Activated CD8-positive, alpha-beta T cell treated with anti-CD3 and anti-CD28 coated beads for 36 hours (primary cell): ENCODE measurements at regions not wholly inside any gene's neighbourhood (a gene's known extent, or its start where the extent isn't known, plus 50 kb on each side); places are given as distances from the start of the nearest gene placed in this dataset.

Experiments used
- ATAC-seq: fragments of 200-7000 bp; cut with Tn5 transposase; one replicate; pipeline ENCODE4 v1.10.0; 2021; ENCODE audit warnings: mild to moderate bottlenecking, moderate library complexity
- CTCF ChIA-PET: fragments of 350-600 bp; sonication (Branson Sonifier 250); formaldehyde crosslinking; loops from one replicate; lab custom pipeline; 2021; ENCODE audit warnings: antibody characterized with exemption; lab: Charles Lee
- POLR2A ChIA-PET: fragments of 350-600 bp; sonication (Branson Sonifier 250); formaldehyde crosslinking; loops from one replicate; lab custom pipeline; 2021; ENCODE audit warnings: antibody characterized with exemption; lab: Charles Lee
- DNase-seq: peaks from one replicate; pipeline ENCODE4 v3.0.0-alpha.2; 2020
- H3K27ac Mint-ChIP-seq: one replicate; pipeline ENCODE4 v1.8.0; 2021; ENCODE audit warnings: mild to moderate bottlenecking, mixed read lengths
- H3K27me3 Mint-ChIP-seq: one replicate; pipeline ENCODE4 v1.8.0; 2021; ENCODE audit warnings: mixed read lengths
- H3K36me3 Mint-ChIP-seq: one replicate; pipeline ENCODE4 v1.8.0; 2021; ENCODE audit warnings: low read depth, mixed read lengths
- H3K4me1 Mint-ChIP-seq: one replicate; pipeline ENCODE4 v1.8.0; 2021; ENCODE audit warnings: low read depth, mixed read lengths
- H3K4me3 Mint-ChIP-seq: one replicate; pipeline ENCODE4 v1.8.0; 2021; ENCODE audit warnings: mild to moderate bottlenecking, moderate library complexity, mixed read lengths
- H3K9me3 Mint-ChIP-seq: one replicate; pipeline ENCODE4 v1.8.0; 2021; ENCODE audit warnings: mixed read lengths
- intact Hi-C: fragments of 100-400 bp; cut with micrococcal nuclease; formaldehyde crosslinking; loops from one replicate; pipeline ENCODE4 v1.10.0; 2022
- TF ChIP-seq, protein P1 (sequence below): fragments of 200-600 bp; IDR thresholded peaks from one replicate; pipeline ENCODE4 v1.8.0; 2022; ENCODE audit warnings: antibody characterized with exemption, mild to moderate bottlenecking

DNA sequence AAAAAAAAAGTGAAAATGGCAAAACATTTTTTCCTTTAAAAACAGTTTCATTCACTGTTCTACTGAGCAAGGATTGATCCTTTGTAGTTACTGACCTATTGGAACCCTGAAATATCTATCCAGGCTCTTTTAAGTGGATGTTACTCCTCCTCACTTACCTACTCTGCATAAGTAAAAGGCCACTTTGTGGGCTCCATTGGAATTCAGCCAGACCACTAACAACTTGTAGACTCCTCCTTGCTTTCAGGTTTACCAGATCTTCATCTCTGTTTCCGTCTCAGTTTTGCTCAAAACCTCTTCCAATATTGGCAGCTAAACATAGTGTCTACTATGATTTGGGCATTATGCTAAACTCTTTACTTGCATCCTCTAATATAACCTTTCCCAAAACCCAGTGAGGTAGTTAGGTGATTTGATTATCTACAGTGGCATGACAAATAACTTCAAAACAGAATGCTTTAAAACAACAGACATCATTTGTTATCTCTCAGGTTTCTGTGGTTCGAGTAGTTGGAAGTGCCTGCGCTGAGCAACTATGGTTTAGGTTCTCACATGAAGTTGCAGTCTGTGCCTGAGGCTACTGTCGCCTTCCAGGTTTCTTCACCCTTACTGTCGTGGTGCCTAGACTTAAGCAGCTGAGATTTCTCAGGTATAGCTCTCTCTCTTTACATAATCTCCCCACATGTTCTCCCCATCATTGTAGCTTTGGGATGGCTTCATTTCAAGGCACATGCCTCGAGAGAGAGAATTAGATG lies 698.2 kb downstream of the REEP3 start:
- no peak for DNase-seq
- intact Hi-C loops, result no loop called here
- H3K4me1 Mint-ChIP-seq, result no peaks in the 10 kb centered on the region
- H3K36me3 Mint-ChIP-seq, result no peaks in the 10 kb centered on the region
- H3K9me3 Mint-ChIP-seq, result peaks cover 9% of the 10 kb centered on the region
- TF ChIP-seq, protein P1, sequence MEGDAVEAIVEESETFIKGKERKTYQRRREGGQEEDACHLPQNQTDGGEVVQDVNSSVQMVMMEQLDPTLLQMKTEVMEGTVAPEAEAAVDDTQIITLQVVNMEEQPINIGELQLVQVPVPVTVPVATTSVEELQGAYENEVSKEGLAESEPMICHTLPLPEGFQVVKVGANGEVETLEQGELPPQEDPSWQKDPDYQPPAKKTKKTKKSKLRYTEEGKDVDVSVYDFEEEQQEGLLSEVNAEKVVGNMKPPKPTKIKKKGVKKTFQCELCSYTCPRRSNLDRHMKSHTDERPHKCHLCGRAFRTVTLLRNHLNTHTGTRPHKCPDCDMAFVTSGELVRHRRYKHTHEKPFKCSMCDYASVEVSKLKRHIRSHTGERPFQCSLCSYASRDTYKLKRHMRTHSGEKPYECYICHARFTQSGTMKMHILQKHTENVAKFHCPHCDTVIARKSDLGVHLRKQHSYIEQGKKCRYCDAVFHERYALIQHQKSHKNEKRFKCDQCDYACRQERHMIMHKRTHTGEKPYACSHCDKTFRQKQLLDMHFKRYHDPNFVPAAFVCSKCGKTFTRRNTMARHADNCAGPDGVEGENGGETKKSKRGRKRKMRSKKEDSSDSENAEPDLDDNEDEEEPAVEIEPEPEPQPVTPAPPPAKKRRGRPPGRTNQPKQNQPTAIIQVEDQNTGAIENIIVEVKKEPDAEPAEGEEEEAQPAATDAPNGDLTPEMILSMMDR, result no peak
- CTCF ChIA-PET, result no interaction called here
- H3K27me3 Mint-ChIP-seq, result no peaks in the 10 kb centered on the region
- H3K4me3 Mint-ChIP-seq, result no peak overlapping the region
- POLR2A ChIA-PET, result no interaction called here
- ATAC-seq, result no peak
- H3K27ac Mint-ChIP-seq, result no peak overlapping the region

DNA sequence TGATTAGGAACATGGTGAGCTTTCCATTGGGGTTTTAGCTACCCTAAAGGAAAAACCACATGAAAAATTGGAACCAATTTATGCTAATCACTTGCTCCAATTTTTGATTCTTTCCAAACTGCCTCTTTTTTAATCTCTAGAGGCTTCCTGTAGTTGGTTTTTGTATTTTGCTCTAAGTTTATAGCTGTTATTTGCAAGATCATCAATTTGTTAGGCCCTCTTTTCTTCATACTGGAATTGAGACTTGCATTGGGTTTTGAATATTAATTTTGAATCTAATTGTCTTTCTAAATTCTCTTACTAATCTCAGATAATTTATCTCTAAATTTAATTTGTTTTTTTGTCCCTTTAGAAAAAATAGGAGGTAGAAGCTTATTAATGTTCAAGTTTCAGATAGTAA lies 713.3 kb downstream of the REEP3 start:
- H3K4me1 Mint-ChIP-seq, result no peaks in the 10 kb centered on the region
- ChIA-PET POLR2A (no interaction called here), CTCF (no interaction called here)
- intact Hi-C loops, result no loop called here
- no peak overlapping the region for H3K4me3 Mint-ChIP-seq
- no peak overlapping the region for H3K27ac Mint-ChIP-seq
- no peaks in the 10 kb centered on the region for H3K9me3 Mint-ChIP-seq
- TF ChIP-seq, protein P1, result no peak
- DNase-seq (no peak), ATAC-seq (no peak)
- no peaks in the 10 kb centered on the region for H3K36me3 Mint-ChIP-seq
- H3K27me3 Mint-ChIP-seq, result no peaks in the 10 kb centered on the region

DNA sequence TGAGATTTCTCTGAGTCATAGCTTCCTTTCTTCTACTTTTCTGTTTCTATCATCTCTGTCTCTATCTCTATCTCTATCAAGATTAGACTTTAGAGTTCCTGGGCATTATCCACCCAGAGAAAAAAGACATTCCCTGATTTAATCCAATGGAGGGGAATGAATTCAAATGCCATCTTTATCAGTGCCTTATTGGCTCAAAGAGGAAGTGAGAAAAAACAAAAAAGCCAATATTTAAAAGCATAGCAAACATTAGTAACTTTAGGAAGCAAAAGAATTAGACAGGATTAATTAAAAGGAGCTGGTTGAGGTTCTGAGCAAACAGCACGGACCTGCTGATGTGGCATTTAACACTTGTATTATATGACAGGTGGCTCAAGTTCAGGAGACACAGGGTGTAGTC lies 736.5 kb downstream of the REEP3 start:
- ATAC-seq, result no peak
- no peak overlapping the region for H3K4me3 Mint-ChIP-seq

DNA sequence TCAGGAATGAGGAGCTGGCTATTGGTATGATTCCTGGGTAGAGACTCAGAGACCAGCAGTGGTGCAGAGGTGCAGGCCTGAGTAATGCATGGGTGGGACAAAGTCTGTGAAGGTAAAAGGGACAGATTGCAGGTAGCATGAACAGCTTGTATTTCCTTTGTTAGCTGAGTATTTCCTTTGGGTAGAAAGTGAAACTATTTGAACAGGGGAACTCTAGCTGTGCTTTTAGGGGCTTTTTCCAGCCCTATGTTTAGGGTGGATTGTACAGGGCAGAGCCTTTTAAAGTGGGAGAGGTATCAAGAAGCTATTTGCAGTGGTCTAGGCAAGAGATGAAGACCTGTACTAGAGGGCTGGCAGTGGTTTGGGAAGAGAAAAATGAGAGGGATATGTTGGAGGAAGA lies 739.9 kb downstream of the REEP3 start:
- Mint-ChIP-seq H3K4me3 (no peak overlapping the region), H3K27ac (no peak overlapping the region), H3K27me3 (no peaks in the 10 kb centered on the region), H3K36me3 (no peaks in the 10 kb centered on the region), H3K4me1 (no peaks in the 10 kb centered on the region), H3K9me3 (no peaks in the 10 kb centered on the region)
- DNase-seq (no peak), ATAC-seq (no peak)
- ChIA-PET CTCF (no interaction called here), POLR2A (no interaction called here)
- intact Hi-C loops, result no loop called here
- TF ChIP-seq, protein P1, result no peak

More for the DNA sequence above, 736.5 kb downstream of the REEP3 start:
- TF ChIP-seq, protein P1, result no peak
- intact Hi-C loops, result no loop called here
- DNase-seq, result no peak
- Mint-ChIP-seq H3K4me1 (no peaks in the 10 kb centered on the region), H3K27me3 (no peaks in the 10 kb centered on the region), H3K27ac (no peak overlapping the region), H3K36me3 (no peaks in the 10 kb centered on the region), H3K9me3 (no peaks in the 10 kb centered on the region)
- POLR2A ChIA-PET, result no interaction called here
- CTCF ChIA-PET, result no interaction called here

DNA sequence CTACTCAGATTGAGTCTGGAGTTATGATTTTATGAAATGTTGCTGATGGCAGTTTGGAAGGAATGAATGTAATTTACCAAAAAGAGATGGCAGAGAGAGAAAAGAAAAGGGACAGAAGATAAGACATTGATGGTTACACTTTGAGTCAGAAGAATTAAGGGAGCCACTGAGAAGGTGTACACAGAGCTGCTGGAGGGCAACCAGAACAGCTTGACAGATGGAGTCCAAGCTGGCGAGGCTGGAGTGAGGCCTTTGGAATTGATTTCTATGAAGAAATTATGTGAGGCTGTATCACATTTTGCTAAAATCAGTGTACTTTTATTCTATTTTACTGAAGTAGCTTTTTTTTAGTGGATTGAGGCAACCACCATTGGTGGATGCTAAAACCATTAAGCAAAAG lies 740.5 kb downstream of the REEP3 start:
- Mint-ChIP-seq H3K9me3 (no peaks in the 10 kb centered on the region), H3K4me3 (no peak overlapping the region), H3K27me3 (no peaks in the 10 kb centered on the region), H3K36me3 (no peaks in the 10 kb centered on the region), H3K4me1 (no peaks in the 10 kb centered on the region), H3K27ac (no peak overlapping the region)
- DNase-seq, result no peak
- intact Hi-C loops, result no loop called here
- no peak for ATAC-seq
- POLR2A ChIA-PET, result no interaction called here
- CTCF ChIA-PET, result no interaction called here
- TF ChIP-seq, protein P1, result no peak
